ENCODE measurements at regions not wholly inside any gene's neighbourhood (a gene's known extent, or its start where the extent isn't known, plus 50 kb on each side); places are given as distances from the start of the nearest gene placed in this dataset.

GRCh38 chr4:86483173-86483490 is 111.0 kb upstream of the PTPN13 start:
- no peaks in the 10 kb centered on the region for H3K9me3 ChIP-seq
- no peaks in the 10 kb centered on the region for H3K4me1 ChIP-seq (ENCODE audit: insufficient read depth)
- TF ChIP-seq POLR2A (IDR thresholded peaks at IDR 0.05) = no peak
- no peak for TF ChIP-seq EP300 (IDR thresholded peaks at IDR 0.05)
- TF ChIP-seq, protein P1, sequence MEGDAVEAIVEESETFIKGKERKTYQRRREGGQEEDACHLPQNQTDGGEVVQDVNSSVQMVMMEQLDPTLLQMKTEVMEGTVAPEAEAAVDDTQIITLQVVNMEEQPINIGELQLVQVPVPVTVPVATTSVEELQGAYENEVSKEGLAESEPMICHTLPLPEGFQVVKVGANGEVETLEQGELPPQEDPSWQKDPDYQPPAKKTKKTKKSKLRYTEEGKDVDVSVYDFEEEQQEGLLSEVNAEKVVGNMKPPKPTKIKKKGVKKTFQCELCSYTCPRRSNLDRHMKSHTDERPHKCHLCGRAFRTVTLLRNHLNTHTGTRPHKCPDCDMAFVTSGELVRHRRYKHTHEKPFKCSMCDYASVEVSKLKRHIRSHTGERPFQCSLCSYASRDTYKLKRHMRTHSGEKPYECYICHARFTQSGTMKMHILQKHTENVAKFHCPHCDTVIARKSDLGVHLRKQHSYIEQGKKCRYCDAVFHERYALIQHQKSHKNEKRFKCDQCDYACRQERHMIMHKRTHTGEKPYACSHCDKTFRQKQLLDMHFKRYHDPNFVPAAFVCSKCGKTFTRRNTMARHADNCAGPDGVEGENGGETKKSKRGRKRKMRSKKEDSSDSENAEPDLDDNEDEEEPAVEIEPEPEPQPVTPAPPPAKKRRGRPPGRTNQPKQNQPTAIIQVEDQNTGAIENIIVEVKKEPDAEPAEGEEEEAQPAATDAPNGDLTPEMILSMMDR (IDR thresholded peaks at IDR 0.05) = no peak
- WGBS, 3 donors = 42 to 51% (median 49%) methylated on average over 2 of the region's 2 CpGs
- no peaks in the 10 kb centered on the region for H3K27me3 ChIP-seq
- intact Hi-C loops (cut with DNase I) = no loop called here
- no peak overlapping the region for H3K27ac ChIP-seq
- no peaks in the 10 kb centered on the region for H3K36me3 ChIP-seq
- H3K4me3 ChIP-seq = no peak overlapping the region
- no peak for DNase-seq

- TF ChIP-seq EP300 (IDR thresholded peaks at IDR 0.05) (no peak), POLR2A (IDR thresholded peaks at IDR 0.05) (no peak)
- TF ChIP-seq, protein P1 (IDR thresholded peaks at IDR 0.05) = no peak
- DNase-seq = no peak
- no peaks in the 10 kb centered on the region for H3K36me3 ChIP-seq
- H3K9me3 ChIP-seq = no peaks in the 10 kb centered on the region
- H3K27me3 ChIP-seq = no peaks in the 10 kb centered on the region
- intact Hi-C loops (cut with DNase I) = no loop called here
- H3K4me1 ChIP-seq (ENCODE audit: insufficient read depth) = no peaks in the 10 kb centered on the region
- H3K4me3 ChIP-seq = no peak overlapping the region
- 14 to 19% (median 19%) methylated on average over 2 of the region's 2 CpGs for WGBS, 3 donors
- no peak overlapping the region for H3K27ac ChIP-seq
Observed at GRCh38 chr4:86483773-86484172, 110.3 kb upstream of the PTPN13 start.

GRCh38 chr4:86484241-86484640 is 109.9 kb upstream of the PTPN13 start:
- no peaks in the 10 kb centered on the region for H3K36me3 ChIP-seq
- no peaks in the 10 kb centered on the region for H3K9me3 ChIP-seq
- TF ChIP-seq EP300 (IDR thresholded peaks at IDR 0.05) (no peak), POLR2A (IDR thresholded peaks at IDR 0.05) (no peak)
- TF ChIP-seq, protein P1 (IDR thresholded peaks at IDR 0.05) = no peak
- H3K27ac ChIP-seq = no peak overlapping the region
- no peaks in the 10 kb centered on the region for H3K27me3 ChIP-seq
- no peak overlapping the region for H3K4me3 ChIP-seq
- H3K4me1 ChIP-seq (ENCODE audit: insufficient read depth) = no peaks in the 10 kb centered on the region
- intact Hi-C loops (cut with DNase I) = no loop called here
- no peak for DNase-seq
- 83 to 86% (median 85%) methylated on average over 3 of the region's 3 CpGs for WGBS, 3 donors

- no peak for TF ChIP-seq POLR2A (IDR thresholded peaks at IDR 0.05)
- H3K27me3 ChIP-seq = no peaks in the 10 kb centered on the region
- no peaks in the 10 kb centered on the region for H3K4me1 ChIP-seq (ENCODE audit: insufficient read depth)
- 91 to 97% (median 96%) methylated on average over 3 of the region's 3 CpGs for WGBS, 3 donors
- H3K27ac ChIP-seq = no peak overlapping the region
- no peaks in the 10 kb centered on the region for H3K36me3 ChIP-seq
- DNase-seq = no peak
- no peak overlapping the region for H3K4me3 ChIP-seq
- H3K9me3 ChIP-seq = no peaks in the 10 kb centered on the region
- intact Hi-C loops (cut with DNase I) = no loop called here
Observed at GRCh38 chr4:86487738-86488348, 106.3 kb upstream of the PTPN13 start.

GRCh38 chr4:86493460-86493859 is 100.7 kb upstream of the PTPN13 start:
- intact Hi-C loops (cut with DNase I) = loop anchor here in 1 of 4 donors (10.0 kb wide), 1 partner anchor 401 kb away; the partner anchor contains the start of gene C4orf36
- H3K4me3 ChIP-seq = no peak overlapping the region
- H3K4me1 ChIP-seq (ENCODE audit: insufficient read depth) = no peaks in the 10 kb centered on the region
- H3K27ac ChIP-seq = no peak overlapping the region
- H3K27me3 ChIP-seq = no peaks in the 10 kb centered on the region
- no peaks in the 10 kb centered on the region for H3K9me3 ChIP-seq
- no peaks in the 10 kb centered on the region for H3K36me3 ChIP-seq
- TF ChIP-seq POLR2A (IDR thresholded peaks at IDR 0.05) (no peak), EP300 (IDR thresholded peaks at IDR 0.05) (no peak)
- TF ChIP-seq, protein P1 (IDR thresholded peaks at IDR 0.05) = no peak
- DNase-seq = no peak
